Spleen (tissue), 11 donors: ENCODE measurements at regions not wholly inside any gene's neighbourhood (a gene's known extent, or its start where the extent isn't known, plus 50 kb on each side); places are given as distances from the start of the nearest gene placed in this dataset.

Experiments
- DNase-seq: peaks from one replicate; pipeline ENCODE4 v3.0.0-alpha.2; 2020
- H3K27ac ChIP-seq, 8 donors: fragments of 200-600 bp; sonication (generic) in 7 of 8; 1 replicate in 4 of 8; 2 replicates in 4 of 8; pipeline versions ENCODE4 v1.5.0 to v1.8.0; 2016 to 2021; ENCODE audit warnings: inconsistent platforms in 4 of 8, mild to moderate bottlenecking in 4 of 8, moderate library complexity in 1 of 8
- H3K27me3 ChIP-seq, 7 donors: fragments of 200-600 bp; sonication (generic) in 6 of 7; replicated peaks in 1 of 7; 1 replicate in 4 of 7; 2 replicates in 3 of 7; pipeline versions ENCODE4 v1.5.0 to v1.8.0; 2016 to 2021; ENCODE audit warnings: inconsistent platforms in 3 of 7, mild to moderate bottlenecking in 1 of 7
- H3K36me3 ChIP-seq, 6 donors: fragments of 200-600 bp; sonication (generic) in 5 of 6; 1 replicate in 4 of 6; 2 replicates in 2 of 6; pipeline versions ENCODE4 v1.5.0 to v1.8.0; 2016 to 2021; ENCODE audit warnings: inconsistent platforms in 2 of 6
- H3K4me1 ChIP-seq, 6 donors: fragments of 200-600 bp; sonication (generic) in 5 of 6; 1 replicate in 3 of 6; 2 replicates in 3 of 6; pipeline versions ENCODE4 v1.5.0 to v1.8.0; 2016 to 2021; ENCODE audit warnings: inconsistent platforms in 3 of 6
- H3K4me3 ChIP-seq, 8 donors: fragments of 200-600 bp; sonication (generic) in 7 of 8; 1 replicate in 4 of 8; 2 replicates in 4 of 8; pipeline versions ENCODE4 v1.5.0 to v1.8.0; 2016 to 2021; ENCODE audit warnings: inconsistent platforms in 4 of 8, mild to moderate bottlenecking in 4 of 8, moderate library complexity in 2 of 8
- H3K9me3 ChIP-seq, 8 donors: fragments of 200-600 bp; sonication (generic) in 7 of 8; 1 replicate in 4 of 8; 2 replicates in 4 of 8; pipeline versions ENCODE4 v1.5.0 to v1.8.0; 2016 to 2021; ENCODE audit warnings: inconsistent platforms in 4 of 8
- CTCF ChIP-seq, 11 experiments: fragments of 200-600 bp in 7 of 11; fragments of 450-650 bp in 4 of 11; sonication (generic) in 4 of 11; IDR thresholded peaks in 8 of 11; conservative IDR thresholded peaks in 3 of 11; 1 replicate in 7 of 11; 2 replicates in 4 of 11; pipeline versions ENCODE4 v1.4.0 to v1.8.0; 2016 to 2021; ENCODE audit warnings: antibody characterized with exemption in 11 of 11, inconsistent platforms in 4 of 11, mild to moderate bottlenecking in 1 of 11
- POLR2A ChIP-seq, 3 donors: fragments of 450-650 bp; IDR thresholded peaks; one replicate each; pipeline ENCODE4 v1.5.1; 2017; ENCODE audit warnings: antibody characterized with exemption in 3 of 3, mild to moderate bottlenecking in 1 of 3
- POLR2AphosphoS5 ChIP-seq, 3 donors: sonication (generic); formaldehyde crosslinking; IDR thresholded peaks; one replicate each; pipeline ENCODE4 v1.5.1; 2017; ENCODE audit warnings: antibody characterized with exemption in 3 of 3
- WGBS, 5 donors: extraction: QIAGEN DNeasy Blood & Tissue Kit in 3 of 5; methylation state at CpG; one replicate each; pipeline versions ENCODE4 v1.1.5 to v1.1.7; 2013 to 2018; 5-methylcytosine and 5-hydroxymethylcytosine counted together
- intact Hi-C: fragments of 100-400 bp; cut with DNase I; formaldehyde crosslinking; loops from one replicate; pipeline ENCODE4 v1.15.0; 2023; ENCODE audit warnings: low total_unique reads
- donor health status: healthy with polysubstance abuse.
- donor health status: DM: no; HTN: no; CAD: no; lungs with moderate emphysema.
- donor health status: DM: no; HTN: no; CAD: no.
- donor health status: Bipolar disorder and iron deficiency.
- donor health status: healthy.
- donor health status: DM: no; HTN: no; CAD: no.
- donor health status: DM: yes; HTN: yes; CAD: no.

GRCh38 chr2:100761365-100761764, 58.6 kb upstream of the NPAS2 start:
- Histone ChIP-seq H3K4me3 (no peak overlapping the region), H3K4me1 (no peaks in the 10 kb centered on the region), H3K9me3 (no peaks in the 10 kb centered on the region), H3K27ac (no peak overlapping the region), H3K27me3 (peaks cover 0 to 7% (median 0%) of the 10 kb centered on the region in 7 donors), H3K36me3 (no peaks in the 10 kb centered on the region)
- intact Hi-C loops: no loop called here
- 56 to 92% (median 85%) methylated on average over 1 of the region's 1 CpG for WGBS, 5 donors
- no peak for DNase-seq
- TF ChIP-seq POLR2A (IDR thresholded peaks at IDR 0.05): no peak
- no peak for TF ChIP-seq POLR2AphosphoS5 (IDR thresholded peaks at IDR 0.05)
- TF ChIP-seq CTCF (IDR thresholded peaks at IDR 0.05 in 8 of 11, conservative IDR thresholded peaks at IDR 0.05 in 3 of 11): no peak

GRCh38 chr2:100764430-100764829, 55.5 kb upstream of the NPAS2 start:
- no peaks in the 10 kb centered on the region for H3K4me1 ChIP-seq
- H3K27ac ChIP-seq: no peak overlapping the region
- no peak for DNase-seq
- H3K36me3 ChIP-seq: no peaks in the 10 kb centered on the region
- H3K27me3 ChIP-seq: peaks cover 0 to 7% (median 0%) of the 10 kb centered on the region in 7 donors
- H3K4me3 ChIP-seq: no peak overlapping the region
- WGBS, 5 donors: 77 to 96% (median 95%) methylated on average over 2 of the region's 2 CpGs
- TF ChIP-seq POLR2AphosphoS5 (IDR thresholded peaks at IDR 0.05) (no peak), CTCF (IDR thresholded peaks at IDR 0.05 in 8 of 11, conservative IDR thresholded peaks at IDR 0.05 in 3 of 11) (no peak), POLR2A (IDR thresholded peaks at IDR 0.05) (no peak)
- no peaks in the 10 kb centered on the region for H3K9me3 ChIP-seq
- intact Hi-C loops: no loop called here

- DNase-seq: no peak
- no peak for TF ChIP-seq POLR2AphosphoS5 (IDR thresholded peaks at IDR 0.05)
- no peak for TF ChIP-seq CTCF (IDR thresholded peaks at IDR 0.05 in 8 of 11, conservative IDR thresholded peaks at IDR 0.05 in 3 of 11)
- no peak for TF ChIP-seq POLR2A (IDR thresholded peaks at IDR 0.05)
- H3K4me1 ChIP-seq: no peaks in the 10 kb centered on the region
- intact Hi-C loops: no loop called here
- H3K27ac ChIP-seq: no peak overlapping the region
- 60 to 77% (median 71%) methylated on average over 4 of the region's 4 CpGs for WGBS, 5 donors
- no peak overlapping the region for H3K4me3 ChIP-seq
- no peaks in the 10 kb centered on the region for H3K9me3 ChIP-seq
- H3K27me3 ChIP-seq: peaks cover 0 to 14% (median 0%) of the 10 kb centered on the region in 7 donors
- no peaks in the 10 kb centered on the region for H3K36me3 ChIP-seq
Measured at GRCh38 chr2:100765481-100765880, 54.5 kb upstream of the NPAS2 start.

- WGBS, 5 donors: 89 to 94% (median 91%) methylated on average over 6 of the region's 6 CpGs
- H3K27me3 ChIP-seq: peaks cover 0 to 14% (median 0%) of the 10 kb centered on the region in 7 donors
Measured at GRCh38 chr2:100766256-100766655, 53.7 kb upstream of the NPAS2 start.

More at GRCh38 chr2:100766256-100766655, 53.7 kb upstream of the NPAS2 start:
- no peak overlapping the region for H3K4me3 ChIP-seq
- no peak overlapping the region for H3K27ac ChIP-seq
- no peaks in the 10 kb centered on the region for H3K9me3 ChIP-seq
- no peak for DNase-seq
- no peaks in the 10 kb centered on the region for H3K36me3 ChIP-seq
- H3K4me1 ChIP-seq: no peaks in the 10 kb centered on the region
- no peak for TF ChIP-seq CTCF (IDR thresholded peaks at IDR 0.05 in 8 of 11, conservative IDR thresholded peaks at IDR 0.05 in 3 of 11)
- no peak for TF ChIP-seq POLR2AphosphoS5 (IDR thresholded peaks at IDR 0.05)
- TF ChIP-seq POLR2A (IDR thresholded peaks at IDR 0.05): no peak
- intact Hi-C loops: no loop called here
